CD8-positive, alpha-beta memory T cell (primary cell): ENCODE measurements at regions not wholly inside any gene's neighbourhood (a gene's known extent, or its start where the extent isn't known, plus 50 kb on each side); places are given as distances from the start of the nearest gene placed in this dataset.

ENCODE experiments used
- CTCF ChIA-PET: fragments of 350-600 bp; sonication (Branson Sonifier 250); formaldehyde crosslinking; loops from one replicate; lab custom pipeline; 2021; ENCODE audit warnings: antibody characterized with exemption; lab: Charles Lee
- POLR2A ChIA-PET: fragments of 350-600 bp; sonication (Branson Sonifier 250); formaldehyde crosslinking; loops from one replicate; lab custom pipeline; 2021; ENCODE audit warnings: antibody characterized with exemption; lab: Charles Lee
- DNase-seq, 5 donors: peaks; one replicate each; pipeline versions ENCODE4 v3.0.0 to v3.0.0-alpha.2; 2020 to 2022; ENCODE audit warnings: mixed read lengths in 1 of 5
- H3K27ac ChIP-seq: one replicate; pipeline ENCODE4 v1.7.0; 2013; ENCODE audit warnings: low read depth, mild to moderate bottlenecking, low read length, moderate library complexity
- H3K27me3 ChIP-seq: 2 replicates; pipeline ENCODE4 v1.7.0; 2013; ENCODE audit warnings: low read length, mild to moderate bottlenecking; ENCODE audit not compliant: insufficient read depth, poor library complexity, severe bottlenecking
- H3K36me3 ChIP-seq: 2 replicates; pipeline ENCODE4 v1.7.0; 2013; ENCODE audit warnings: mild to moderate bottlenecking, low read length, moderate library complexity; ENCODE audit not compliant: insufficient read depth
- H3K4me1 ChIP-seq: 2 replicates; pipeline ENCODE4 v1.7.0; 2013; ENCODE audit warnings: mild to moderate bottlenecking, low read length, moderate library complexity; ENCODE audit not compliant: insufficient read depth
- H3K4me3 ChIP-seq: 2 replicates; pipeline ENCODE4 v1.7.0; 2013; ENCODE audit warnings: mild to moderate bottlenecking, low read length
- H3K9me3 ChIP-seq: 2 replicates; pipeline ENCODE4 v1.7.0; 2013; ENCODE audit warnings: mild to moderate bottlenecking, low read length
- H3K27ac Mint-ChIP-seq, 8 donors: one replicate each; pipeline ENCODE4 v1.8.0; 2020 to 2021; ENCODE audit warnings: mixed read lengths in 8 of 8, mild to moderate bottlenecking in 6 of 8, inconsistent platforms in 3 of 8, moderate library complexity in 3 of 8
- H3K27me3 Mint-ChIP-seq, 2 donors: one replicate each; pipeline ENCODE4 v1.8.0; 2020 to 2021; ENCODE audit warnings: mixed read lengths in 2 of 2, mild to moderate bottlenecking in 1 of 2, moderate library complexity in 1 of 2
- H3K36me3 Mint-ChIP-seq, 3 donors: one replicate each; pipeline ENCODE4 v1.8.0; 2020 to 2021; ENCODE audit warnings: mixed read lengths in 3 of 3, inconsistent platforms in 1 of 3, mild to moderate bottlenecking in 1 of 3
- H3K4me1 Mint-ChIP-seq, 3 donors: one replicate each; pipeline ENCODE4 v1.8.0; 2020 to 2021; ENCODE audit warnings: mixed read lengths in 3 of 3, inconsistent platforms in 1 of 3, mild to moderate bottlenecking in 1 of 3
- H3K4me3 Mint-ChIP-seq, 7 donors: one replicate each; pipeline ENCODE4 v1.8.0; 2020 to 2021; ENCODE audit warnings: mixed read lengths in 7 of 7, mild to moderate bottlenecking in 6 of 7, moderate library complexity in 4 of 7, inconsistent platforms in 2 of 7
- H3K9me3 Mint-ChIP-seq, 5 donors: one replicate each; pipeline ENCODE4 v1.8.0; 2020 to 2022; ENCODE audit warnings: mixed read lengths in 5 of 5, mild to moderate bottlenecking in 3 of 5, moderate library complexity in 2 of 5, inconsistent platforms in 1 of 5

DNA sequence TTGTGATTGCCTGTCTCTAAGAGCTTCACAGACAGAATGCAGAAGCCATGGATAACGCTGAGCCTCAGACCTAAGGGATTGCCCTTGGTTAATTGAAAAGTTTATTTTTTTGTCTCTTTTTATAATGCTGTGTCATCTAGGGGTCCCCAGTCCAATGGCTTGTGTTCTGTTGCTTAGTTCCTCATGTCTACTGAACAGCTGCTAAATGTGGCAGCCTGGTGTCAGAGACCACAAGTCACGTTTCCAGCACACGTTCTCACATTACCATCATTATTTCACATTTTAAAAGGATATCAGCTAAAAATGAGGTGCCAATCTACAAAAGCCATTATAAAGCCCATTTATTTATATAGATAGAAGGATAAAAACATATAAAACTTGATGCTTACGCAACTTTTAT, 1362.0 kb downstream of the PCDH9 start:
- no peaks in the 10 kb centered on the region for H3K36me3 ChIP-seq
- no peak overlapping the region for H3K4me3 ChIP-seq
- H3K27me3 Mint-ChIP-seq = no peaks in the 10 kb centered on the region
- H3K4me1 Mint-ChIP-seq = no peaks in the 10 kb centered on the region
- H3K4me3 Mint-ChIP-seq = no peak overlapping the region
- no peaks in the 10 kb centered on the region for H3K36me3 Mint-ChIP-seq
- no peak overlapping the region for H3K27ac ChIP-seq
- peaks cover 2 to 24% (median 12%) of the 10 kb centered on the region in 5 donors for H3K9me3 Mint-ChIP-seq
- DNase-seq = no peak
- no peaks in the 10 kb centered on the region for H3K9me3 ChIP-seq
- ChIA-PET CTCF (no interaction called here), POLR2A (no interaction called here)
- H3K27ac Mint-ChIP-seq = no peak overlapping the region
- no peaks in the 10 kb centered on the region for H3K27me3 ChIP-seq
- no peaks in the 10 kb centered on the region for H3K4me1 ChIP-seq

DNA sequence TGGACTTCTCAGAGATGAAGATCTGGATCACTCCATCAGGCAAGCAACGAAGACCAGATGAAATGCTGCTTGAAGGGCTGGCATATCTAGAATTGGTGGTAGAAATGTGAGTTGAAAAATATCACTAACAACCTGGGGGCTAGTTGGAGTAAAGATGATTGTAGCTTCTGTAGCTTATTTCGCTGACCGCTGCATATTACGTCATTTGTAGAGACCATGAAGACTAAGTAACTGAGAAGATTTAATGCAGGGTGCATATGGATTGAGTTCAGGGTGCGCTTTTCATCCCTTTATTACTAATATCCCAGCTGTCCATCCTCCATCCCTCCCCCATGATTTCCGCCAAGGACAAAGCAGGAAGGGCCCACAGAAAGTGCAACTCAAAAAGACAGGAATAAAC, 1364.0 kb downstream of the PCDH9 start:
- Histone ChIP-seq H3K4me3 (no peak overlapping the region), H3K27me3 (no peaks in the 10 kb centered on the region), H3K36me3 (no peaks in the 10 kb centered on the region), H3K9me3 (no peaks in the 10 kb centered on the region), H3K27ac (no peak overlapping the region), H3K4me1 (no peaks in the 10 kb centered on the region)
- Mint-ChIP-seq H3K9me3 (peaks cover 2 to 25% (median 12%) of the 10 kb centered on the region in 5 donors), H3K27ac (no peak overlapping the region), H3K36me3 (no peaks in the 10 kb centered on the region), H3K4me3 (no peak overlapping the region), H3K27me3 (no peaks in the 10 kb centered on the region), H3K4me1 (no peaks in the 10 kb centered on the region)
- no peak for DNase-seq
- CTCF ChIA-PET = no interaction called here
- POLR2A ChIA-PET = no interaction called here

DNA sequence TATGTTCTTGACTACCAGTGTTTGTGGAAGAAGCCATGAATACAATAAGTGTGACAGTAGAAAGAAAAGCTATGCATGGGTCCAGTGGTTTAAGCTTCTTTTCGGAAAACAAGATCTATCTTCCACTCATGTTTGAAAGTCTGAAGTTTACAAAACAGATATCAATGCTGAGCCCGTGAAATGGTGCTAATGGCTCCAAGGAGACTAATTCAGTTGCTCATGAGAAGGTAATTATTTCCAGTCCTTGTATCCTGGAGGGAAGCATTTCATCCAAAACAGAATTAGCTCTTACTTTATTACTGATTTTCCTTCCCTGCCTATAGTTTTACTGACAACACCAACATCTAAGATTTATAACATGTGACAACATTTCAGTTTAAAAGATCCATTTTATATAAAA, 1364.9 kb downstream of the PCDH9 start:
- no peak for DNase-seq
- peaks cover 2 to 28% (median 12%) of the 10 kb centered on the region in 5 donors for H3K9me3 Mint-ChIP-seq
- Histone ChIP-seq H3K36me3 (no peaks in the 10 kb centered on the region), H3K9me3 (no peaks in the 10 kb centered on the region), H3K27me3 (no peaks in the 10 kb centered on the region), H3K4me3 (no peak overlapping the region), H3K27ac (no peak overlapping the region), H3K4me1 (no peaks in the 10 kb centered on the region)
- H3K27me3 Mint-ChIP-seq = no peaks in the 10 kb centered on the region
- ChIA-PET CTCF (interaction anchor here (0.7 kb wide), 1 partner anchor 8 kb away, joined by 3 read pairs; no protein-coding TSS in a partner anchor), POLR2A (no interaction called here)
- H3K27ac Mint-ChIP-seq = no peak overlapping the region
- no peaks in the 10 kb centered on the region for H3K36me3 Mint-ChIP-seq
- no peak overlapping the region for H3K4me3 Mint-ChIP-seq
- no peaks in the 10 kb centered on the region for H3K4me1 Mint-ChIP-seq

DNA sequence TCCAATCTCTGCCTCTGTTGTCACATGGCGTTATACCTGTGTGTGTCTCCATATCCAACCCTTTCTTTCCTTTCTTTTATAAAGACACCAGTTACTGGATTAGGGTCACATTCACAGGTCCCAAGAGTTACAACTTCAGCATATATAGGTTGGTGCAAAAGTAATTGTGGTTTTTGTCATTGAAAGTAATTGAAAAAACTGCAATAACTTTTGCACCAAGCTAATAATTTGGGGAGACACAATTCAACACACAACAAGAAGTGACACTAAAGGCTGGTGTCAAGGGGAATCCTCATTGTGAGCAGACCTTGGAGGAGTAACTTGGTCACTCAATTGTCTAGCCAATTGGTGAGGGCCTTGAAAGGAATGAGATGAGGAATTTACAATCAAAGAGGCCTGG, 1366.1 kb downstream of the PCDH9 start:
- H3K4me1 ChIP-seq = no peaks in the 10 kb centered on the region
- peaks cover 2 to 35% (median 14%) of the 10 kb centered on the region in 5 donors for H3K9me3 Mint-ChIP-seq
- H3K36me3 ChIP-seq = no peaks in the 10 kb centered on the region
- no peaks in the 10 kb centered on the region for H3K4me1 Mint-ChIP-seq
- no peak overlapping the region for H3K27ac Mint-ChIP-seq
- H3K27me3 ChIP-seq = no peaks in the 10 kb centered on the region
- ChIA-PET CTCF (no interaction called here), POLR2A (no interaction called here)
- H3K9me3 ChIP-seq = no peaks in the 10 kb centered on the region
- H3K4me3 ChIP-seq = no peak overlapping the region
- no peaks in the 10 kb centered on the region for H3K27me3 Mint-ChIP-seq
- no peaks in the 10 kb centered on the region for H3K36me3 Mint-ChIP-seq
- no peak overlapping the region for H3K27ac ChIP-seq
- no peak overlapping the region for H3K4me3 Mint-ChIP-seq
- DNase-seq = no peak

DNA sequence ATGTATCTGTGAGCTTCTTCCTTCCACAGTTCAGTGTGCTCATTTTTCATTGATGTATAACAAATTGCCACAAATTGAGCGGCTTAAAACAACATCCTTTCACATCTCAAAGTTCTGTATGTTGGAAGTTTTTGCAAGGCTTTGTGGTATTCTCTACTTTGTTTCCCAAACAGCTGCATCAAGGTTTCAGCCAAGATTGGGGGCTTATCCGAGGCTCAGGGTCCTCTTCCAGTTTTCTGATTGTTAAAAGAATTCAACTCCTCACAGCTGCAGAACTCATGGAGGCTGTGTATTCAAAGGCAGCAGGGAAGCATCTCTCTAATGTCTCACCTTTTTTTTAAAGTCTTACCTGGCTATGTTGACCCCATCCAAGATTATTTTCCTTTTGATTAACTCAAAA, 1369.8 kb downstream of the PCDH9 start:
- H3K4me3 Mint-ChIP-seq = no peak overlapping the region
- Histone ChIP-seq H3K4me1 (no peaks in the 10 kb centered on the region), H3K27ac (no peak overlapping the region), H3K27me3 (no peaks in the 10 kb centered on the region), H3K36me3 (no peaks in the 10 kb centered on the region), H3K9me3 (no peaks in the 10 kb centered on the region), H3K4me3 (no peak overlapping the region)
- H3K36me3 Mint-ChIP-seq = no peaks in the 10 kb centered on the region
- H3K9me3 Mint-ChIP-seq = peaks cover 0 to 20% (median 9%) of the 10 kb centered on the region in 5 donors
- ChIA-PET POLR2A (no interaction called here), CTCF (no interaction called here)
- no peak overlapping the region for H3K27ac Mint-ChIP-seq
- no peaks in the 10 kb centered on the region for H3K27me3 Mint-ChIP-seq
- no peaks in the 10 kb centered on the region for H3K4me1 Mint-ChIP-seq
- no peak for DNase-seq

- H3K27ac ChIP-seq = no peak overlapping the region
- Mint-ChIP-seq H3K27me3 (no peaks in the 10 kb centered on the region), H3K36me3 (no peaks in the 10 kb centered on the region), H3K4me1 (no peaks in the 10 kb centered on the region), H3K4me3 (no peak overlapping the region), H3K9me3 (peaks cover 0 to 27% (median 3%) of the 10 kb centered on the region in 5 donors), H3K27ac (no peak overlapping the region)
- POLR2A ChIA-PET = no interaction called here
- no peaks in the 10 kb centered on the region for H3K36me3 ChIP-seq
- H3K9me3 ChIP-seq = no peaks in the 10 kb centered on the region
- no peaks in the 10 kb centered on the region for H3K4me1 ChIP-seq
- DNase-seq = no peak
- CTCF ChIA-PET = no interaction called here
- no peaks in the 10 kb centered on the region for H3K27me3 ChIP-seq
- no peak overlapping the region for H3K4me3 ChIP-seq
Observed at GRCh38 chr13:65857942-65858565, 1372.1 kb downstream of the PCDH9 start.

- no peak for DNase-seq
- no peak overlapping the region for H3K4me3 Mint-ChIP-seq
- ChIA-PET POLR2A (no interaction called here), CTCF (no interaction called here)
- Histone ChIP-seq H3K4me1 (no peaks in the 10 kb centered on the region), H3K4me3 (no peak overlapping the region), H3K27ac (no peak overlapping the region), H3K9me3 (no peaks in the 10 kb centered on the region), H3K36me3 (no peaks in the 10 kb centered on the region), H3K27me3 (no peaks in the 10 kb centered on the region)
- no peaks in the 10 kb centered on the region for H3K27me3 Mint-ChIP-seq
- peaks cover 0 to 30% (median 3%) of the 10 kb centered on the region in 5 donors for H3K9me3 Mint-ChIP-seq
- H3K36me3 Mint-ChIP-seq = no peaks in the 10 kb centered on the region
- no peaks in the 10 kb centered on the region for H3K4me1 Mint-ChIP-seq
- no peak overlapping the region for H3K27ac Mint-ChIP-seq
Observed at GRCh38 chr13:65856431-65856830, 1373.7 kb downstream of the PCDH9 start.

- no peak for DNase-seq
- Histone ChIP-seq H3K27me3 (no peaks in the 10 kb centered on the region), H3K4me3 (no peak overlapping the region), H3K9me3 (no peaks in the 10 kb centered on the region), H3K27ac (no peak overlapping the region), H3K4me1 (no peaks in the 10 kb centered on the region), H3K36me3 (no peaks in the 10 kb centered on the region)
- Mint-ChIP-seq H3K27me3 (no peaks in the 10 kb centered on the region), H3K4me1 (no peaks in the 10 kb centered on the region), H3K27ac (no peak overlapping the region), H3K9me3 (peaks cover 0 to 25% (median 4%) of the 10 kb centered on the region in 5 donors), H3K4me3 (no peak overlapping the region), H3K36me3 (no peaks in the 10 kb centered on the region)
- ChIA-PET CTCF (no interaction called here), POLR2A (no interaction called here)
Observed at GRCh38 chr13:65855242-65855805, 1374.8 kb downstream of the PCDH9 start.
